Endothelial cell of umbilical vein (primary cell): ENCODE measurements at regions not wholly inside any gene's neighbourhood (a gene's known extent, or its start where the extent isn't known, plus 50 kb on each side); places are given as distances from the start of the nearest gene placed in this dataset.

ENCODE experiments used
- BruUV-seq: library from RNA; stranded (reverse); fragments of 400-500 nt; replicated peaks from 2 replicates; lab custom pipeline; 2021; lab: Mats Ljungman, UMichigan
- CTCF ChIA-PET: fragments of 300-600, 350-600 bp; sonication (Branson Sonifier 250); formaldehyde crosslinking; loops from one replicate; lab custom pipeline; 2021; ENCODE audit warnings: antibody characterized with exemption, inconsistent platforms; lab: Charles Lee
- POLR2A ChIA-PET: fragments of 300-600, 350-600 bp; sonication (Branson Sonifier 250); formaldehyde crosslinking; loops from one replicate; lab custom pipeline; 2021; ENCODE audit warnings: antibody characterized with exemption, inconsistent platforms; lab: Charles Lee
- DNase-seq: peaks from one replicate; pipeline ENCODE4 v3.0.0-alpha.2; 2011; ENCODE audit warnings: low read depth, low spot score
- FAIRE-seq: peaks from 2 replicates; lab custom pipeline; 2011; peaks lifted over from hg19 to GRCh38; lab: Jason Lieb, UNC
- H2AFZ ChIP-seq: 2 replicates; pipeline ENCODE4 v1.6.0; 2012; ENCODE audit warnings: low read depth, low read length, control low read depth, inconsistent platforms
- H3K27ac ChIP-seq: 2 replicates; pipeline ENCODE4 v1.5.1; 2011; ENCODE audit warnings: low read depth, mild to moderate bottlenecking, control low read depth, low read length, moderate library complexity; ENCODE audit not compliant: insufficient read depth
- H3K27me3 ChIP-seq, 2 experiments: 2 replicates each; pipeline versions ENCODE4 v1.6.0 to v1.6.1; 2011; ENCODE audit warnings: low read length in 2 of 2, mixed read lengths in 1 of 2; ENCODE audit not compliant: control insufficient read depth in 2 of 2, insufficient read depth in 2 of 2
- H3K36me3 ChIP-seq, 2 experiments: 2 replicates in 1 of 2; 3 replicates in 1 of 2; pipeline ENCODE4 v1.5.1; 2011; ENCODE audit warnings: low read length in 2 of 2, mild to moderate bottlenecking in 1 of 2, moderate library complexity in 1 of 2; ENCODE audit not compliant: control insufficient read depth in 2 of 2, insufficient read depth in 2 of 2; ENCODE audit errors: extremely low read depth in 1 of 2
- H3K4me1 ChIP-seq: 3 replicates; pipeline ENCODE4 v1.5.1; 2011; ENCODE audit warnings: mild to moderate bottlenecking, low read length; ENCODE audit not compliant: control insufficient read depth, insufficient read depth; ENCODE audit errors: extremely low read depth
- H3K4me2 ChIP-seq: 2 replicates; pipeline ENCODE4 v1.6.1; 2011; ENCODE audit warnings: low read length, control low read depth, mixed read lengths; ENCODE audit not compliant: insufficient read depth
- H3K4me3 ChIP-seq, 3 experiments: fragments of 200-600 bp in 1 of 3; sonication (generic), shearing (Covaris generic) in 1 of 3; replicated peaks in 1 of 3; 2 replicates each; pipeline ENCODE4 v1.5.1; 2011 to 2016; ENCODE audit warnings: control low read depth in 3 of 3, low read length in 3 of 3, mild to moderate bottlenecking in 2 of 3, inconsistent platforms in 1 of 3, low read depth in 1 of 3, moderate library complexity in 1 of 3; ENCODE audit not compliant: insufficient read depth in 1 of 3
- H3K79me2 ChIP-seq: 2 replicates; pipeline ENCODE4 v1.6.0; 2012; ENCODE audit warnings: low read length, inconsistent platforms; ENCODE audit not compliant: control insufficient read depth, insufficient read depth
- H3K9ac ChIP-seq: replicated peaks from 2 replicates; pipeline ENCODE3; 2011; ENCODE audit warnings: low read length, control low read depth; ENCODE audit not compliant: insufficient read depth; ENCODE audit errors: extremely low read depth
- H3K9me1 ChIP-seq: replicated peaks from 3 replicates; pipeline ENCODE4 v1.6.0; 2011; ENCODE audit warnings: mild to moderate bottlenecking, low read length; ENCODE audit not compliant: control insufficient read depth, insufficient read depth; ENCODE audit errors: extremely low read depth
- H3K9me3 ChIP-seq: replicated peaks from 2 replicates; pipeline ENCODE4 v1.5.1; 2012; ENCODE audit warnings: low read length, inconsistent platforms; ENCODE audit not compliant: control insufficient read depth, insufficient read depth
- H4K20me1 ChIP-seq: replicated peaks from 2 replicates; pipeline ENCODE3; 2011; ENCODE audit warnings: mild to moderate bottlenecking, low read length; ENCODE audit not compliant: control insufficient read depth, insufficient read depth; ENCODE audit errors: extremely low read depth
- CTCF ChIP-seq, 2 donors: IDR thresholded peaks; 1 replicate in 1 of 2; 2 replicates in 1 of 2; pipeline ENCODE4 v1.5.1; 2011; ENCODE audit warnings: low read length in 2 of 2, mild to moderate bottlenecking in 2 of 2, moderate library complexity in 2 of 2, control low read depth in 1 of 2, inconsistent platforms in 1 of 2, low read depth in 1 of 2; ENCODE audit not compliant: insufficient read depth in 1 of 2; ENCODE audit errors: extremely low read depth in 1 of 2
- EZH2 ChIP-seq: IDR thresholded peaks from 2 replicates; pipeline ENCODE4 v1.6.1; 2012; ENCODE audit warnings: borderline replicate concordance, low read depth, mild to moderate bottlenecking, moderate library complexity, low read length, inconsistent platforms; ENCODE audit not compliant: severe bottlenecking
- FOS ChIP-seq: IDR thresholded peaks from 2 replicates; pipeline ENCODE4 v1.6.1; 2011; ENCODE audit warnings: mild to moderate bottlenecking, low read length, moderate library complexity, borderline replicate concordance; ENCODE audit not compliant: insufficient read depth
- GATA2 ChIP-seq: IDR thresholded peaks from 2 replicates; pipeline ENCODE4 v1.7.0; 2011; ENCODE audit warnings: low read depth, mild to moderate bottlenecking, moderate library complexity, mixed read lengths, low read length; ENCODE audit not compliant: insufficient read length, insufficient read depth
- JUN ChIP-seq: IDR thresholded peaks from 2 replicates; pipeline ENCODE4 v1.6.1; 2011; ENCODE audit warnings: borderline replicate concordance, low read depth; ENCODE audit not compliant: insufficient read length, insufficient read depth
- MAX ChIP-seq: IDR thresholded peaks from 2 replicates; pipeline ENCODE4 v1.6.1; 2011; ENCODE audit not compliant: insufficient read depth, insufficient read length
- MYC ChIP-seq: IDR thresholded peaks from one replicate; pipeline ENCODE4 v1.6.1; 2011; ENCODE audit warnings: mild to moderate bottlenecking, low read depth, low read length
- POLR2A ChIP-seq: IDR thresholded peaks from 2 replicates; pipeline ENCODE4 v1.6.1; 2012; ENCODE audit warnings: low read depth, mild to moderate bottlenecking, control low read depth, low read length
- POLR2AphosphoS5 ChIP-seq: IDR thresholded peaks from 2 replicates; pipeline ENCODE4 v1.6.1; 2012; ENCODE audit warnings: low read depth, mild to moderate bottlenecking, control low read depth, low read length, moderate library complexity; ENCODE audit not compliant: insufficient read depth
- dilution Hi-C: fragments of 300-500 bp; cut with MboI; formaldehyde crosslinking; loops from one replicate; pipeline ENCODE4 v1.15.0; 2019; ENCODE audit warnings: low sequenced_read_pairs; ENCODE audit not compliant: extremely low pct_ligation_motif_present
- intact Hi-C: fragments of 100-400 bp; cut with micrococcal nuclease; formaldehyde crosslinking; loops from one replicate; pipeline ENCODE4 v1.10.0; 2022

- H3K4me1 ChIP-seq, result no peaks in the 10 kb centered on the region
- no peaks in the 10 kb centered on the region for H3K9me3 ChIP-seq
- POLR2A ChIA-PET, result no interaction called here
- no peak for FAIRE-seq
- no peak overlapping the region for H3K27ac ChIP-seq
- CTCF ChIA-PET, result no interaction called here
- no peaks in the 10 kb centered on the region for H3K9me1 ChIP-seq
- no peaks in the 10 kb centered on the region for H3K27me3 ChIP-seq
- no peak for DNase-seq
- BruUV-seq, result no TSS peak
- no peak for TF ChIP-seq EZH2
- TF ChIP-seq MYC, result no peak
- TF ChIP-seq CTCF (IDR thresholded peaks at IDR 0.05; ENCODE audit: extremely low read depth in 1 of 2, insufficient read depth in 1 of 2, low read depth in 1 of 2, low read length in 2 of 2), result no peak
- TF ChIP-seq GATA2, result no peak
- TF ChIP-seq POLR2A, result no peak
- TF ChIP-seq MAX, result no peak
- TF ChIP-seq JUN, result no peak
- no peak for TF ChIP-seq POLR2AphosphoS5
- TF ChIP-seq FOS, result no peak
- no peaks in the 10 kb centered on the region for H3K36me3 ChIP-seq
- no peaks in the 10 kb centered on the region for H3K79me2 ChIP-seq
- no peak overlapping the region for H2AFZ ChIP-seq
- no peak overlapping the region for H3K4me3 ChIP-seq
- intact Hi-C loops (no loop called here), dilution Hi-C loops (no loop called here)
- no peak overlapping the region for H3K4me2 ChIP-seq
- no peak overlapping the region for H3K9ac ChIP-seq
- H4K20me1 ChIP-seq, result no peaks in the 10 kb centered on the region
Observed at GRCh38 chr11:38700111-38700510, 2102.1 kb upstream of the RAG2 start.
